GM12874 (cell line): ENCODE measurements at regions not wholly inside any gene's neighbourhood (a gene's known extent, or its start where the extent isn't known, plus 50 kb on each side); places are given as distances from the start of the nearest gene placed in this dataset.

Experiments used
- TF ChIP-seq, protein P1 (sequence below): IDR thresholded peaks from 2 replicates; pipeline ENCODE4 v1.5.1; 2011; ENCODE audit warnings: low read depth, mild to moderate bottlenecking, control low read depth, low read length, moderate library complexity; ENCODE audit not compliant: insufficient read depth

DNA sequence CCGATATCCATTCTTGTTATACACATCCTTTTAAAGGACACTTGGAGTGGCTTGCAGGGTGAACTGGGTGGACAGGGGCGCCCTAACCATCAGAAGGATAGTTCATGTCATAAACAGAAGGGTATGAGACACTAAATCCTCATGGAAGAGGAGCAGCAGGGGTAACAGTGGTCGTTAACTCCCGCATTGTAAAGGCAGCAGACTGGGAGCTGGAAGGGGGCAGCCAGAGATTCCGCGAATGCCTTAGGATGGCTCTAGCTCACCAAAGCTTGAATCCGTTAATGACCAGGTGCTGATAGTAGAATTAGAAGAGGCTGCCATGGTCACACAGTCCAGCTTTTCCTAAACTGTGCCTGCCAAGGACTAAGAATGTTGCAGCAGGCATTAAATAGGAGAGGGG is 85.2 kb upstream of the ANKRD34C start:
- TF ChIP-seq, protein P1, sequence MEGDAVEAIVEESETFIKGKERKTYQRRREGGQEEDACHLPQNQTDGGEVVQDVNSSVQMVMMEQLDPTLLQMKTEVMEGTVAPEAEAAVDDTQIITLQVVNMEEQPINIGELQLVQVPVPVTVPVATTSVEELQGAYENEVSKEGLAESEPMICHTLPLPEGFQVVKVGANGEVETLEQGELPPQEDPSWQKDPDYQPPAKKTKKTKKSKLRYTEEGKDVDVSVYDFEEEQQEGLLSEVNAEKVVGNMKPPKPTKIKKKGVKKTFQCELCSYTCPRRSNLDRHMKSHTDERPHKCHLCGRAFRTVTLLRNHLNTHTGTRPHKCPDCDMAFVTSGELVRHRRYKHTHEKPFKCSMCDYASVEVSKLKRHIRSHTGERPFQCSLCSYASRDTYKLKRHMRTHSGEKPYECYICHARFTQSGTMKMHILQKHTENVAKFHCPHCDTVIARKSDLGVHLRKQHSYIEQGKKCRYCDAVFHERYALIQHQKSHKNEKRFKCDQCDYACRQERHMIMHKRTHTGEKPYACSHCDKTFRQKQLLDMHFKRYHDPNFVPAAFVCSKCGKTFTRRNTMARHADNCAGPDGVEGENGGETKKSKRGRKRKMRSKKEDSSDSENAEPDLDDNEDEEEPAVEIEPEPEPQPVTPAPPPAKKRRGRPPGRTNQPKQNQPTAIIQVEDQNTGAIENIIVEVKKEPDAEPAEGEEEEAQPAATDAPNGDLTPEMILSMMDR = no peak

DNA sequence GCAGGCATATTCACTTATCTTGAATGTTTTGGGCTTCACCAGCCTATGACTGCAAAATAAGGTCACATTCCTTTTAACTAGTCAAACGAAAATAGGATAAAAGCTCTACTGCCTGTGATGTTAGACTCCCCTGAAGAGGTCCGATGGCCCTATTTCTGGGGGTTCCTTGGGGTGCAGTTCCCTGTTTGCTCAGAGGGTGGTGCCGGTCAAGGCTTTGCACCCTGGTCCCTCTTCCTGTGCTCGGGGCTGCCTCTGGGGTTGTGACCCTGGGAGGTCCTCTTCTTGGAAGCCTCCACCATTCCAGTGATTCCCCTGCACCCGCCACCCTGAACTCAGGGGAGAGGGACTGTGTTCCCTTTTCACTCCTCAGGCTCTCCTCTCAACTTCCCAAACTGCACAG is 86.7 kb upstream of the ANKRD34C start:
- TF ChIP-seq, protein P1 = peak; percentile 36

DNA sequence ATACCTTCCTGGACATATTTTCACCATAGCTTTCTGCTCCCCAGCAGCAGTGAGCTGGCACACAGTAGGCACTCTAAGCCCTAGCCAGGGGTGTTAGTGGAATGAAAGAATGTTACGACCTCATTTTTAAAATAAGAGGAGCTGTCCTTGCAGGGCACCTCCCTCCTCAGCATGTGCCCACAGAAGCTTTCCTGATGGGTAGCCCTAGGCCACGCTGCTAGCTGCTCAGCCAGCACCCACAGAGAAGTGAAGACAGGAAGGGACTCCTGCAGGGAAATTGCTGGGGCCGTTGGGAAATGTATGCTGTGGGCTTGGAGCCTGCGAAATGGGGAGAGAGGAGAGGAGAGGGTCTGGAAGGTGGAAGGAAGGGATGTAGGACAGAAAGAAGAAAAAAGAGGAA is 87.3 kb upstream of the ANKRD34C start:
- TF ChIP-seq, protein P1 = no peak

DNA sequence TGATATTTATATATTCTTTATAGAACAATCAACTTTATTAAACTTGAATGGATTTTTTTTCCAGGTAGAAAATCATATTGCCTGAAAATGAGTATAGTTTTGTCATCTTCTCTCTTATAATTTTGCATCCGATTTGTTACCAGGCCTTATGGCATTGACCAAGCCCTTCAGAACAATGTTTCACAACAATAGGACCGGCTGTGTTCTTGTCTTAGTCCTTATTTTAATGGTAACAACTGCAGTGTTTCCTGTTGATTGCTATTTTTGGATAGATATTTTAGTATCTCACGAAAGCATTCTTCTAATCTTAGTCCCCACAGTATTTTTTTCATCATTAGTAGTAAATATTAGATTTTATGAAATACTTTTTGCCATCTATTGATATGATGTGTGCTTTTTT is 88.1 kb upstream of the ANKRD34C start:
- TF ChIP-seq, protein P1 = no peak

DNA sequence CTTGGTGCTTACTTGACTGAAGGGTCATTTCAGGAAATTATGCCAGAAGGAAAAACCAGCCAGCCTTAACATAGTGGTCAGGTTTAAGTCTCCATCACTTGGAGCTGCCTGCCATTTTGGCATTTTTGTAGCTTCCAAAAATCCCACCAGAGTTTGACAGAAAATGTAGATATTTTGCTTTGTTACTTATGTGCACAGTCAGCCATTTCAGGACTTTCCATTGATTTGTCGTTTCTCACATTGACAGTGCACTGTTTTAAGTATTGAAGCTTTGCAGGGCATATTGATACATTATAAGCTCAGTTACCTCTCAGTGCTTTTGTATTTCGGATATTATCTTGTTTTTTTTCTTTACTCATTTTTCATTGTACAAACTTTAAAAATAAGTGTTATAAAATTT is 89.0 kb upstream of the ANKRD34C start:
- TF ChIP-seq, protein P1 = no peak

DNA sequence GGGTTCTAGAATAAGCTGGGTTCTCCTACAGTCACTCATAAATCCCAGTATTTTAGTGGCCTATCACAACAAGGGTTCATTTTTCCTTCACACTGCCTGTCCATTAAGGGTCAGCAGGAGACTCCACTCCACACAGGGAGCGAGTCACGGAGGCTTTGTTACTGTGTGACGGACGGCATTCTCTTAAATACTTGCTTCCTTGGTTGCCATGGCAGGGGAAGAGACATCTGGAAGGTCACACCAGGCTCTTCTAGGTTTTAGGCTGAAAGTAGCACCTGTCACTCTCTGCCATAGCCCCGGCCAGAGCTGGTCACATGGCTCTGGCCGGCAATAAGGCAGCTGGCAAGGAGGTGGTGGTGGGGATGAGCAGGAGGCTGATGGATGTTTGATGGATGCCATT is 89.4 kb upstream of the ANKRD34C start:
- TF ChIP-seq, protein P1 = no peak

DNA sequence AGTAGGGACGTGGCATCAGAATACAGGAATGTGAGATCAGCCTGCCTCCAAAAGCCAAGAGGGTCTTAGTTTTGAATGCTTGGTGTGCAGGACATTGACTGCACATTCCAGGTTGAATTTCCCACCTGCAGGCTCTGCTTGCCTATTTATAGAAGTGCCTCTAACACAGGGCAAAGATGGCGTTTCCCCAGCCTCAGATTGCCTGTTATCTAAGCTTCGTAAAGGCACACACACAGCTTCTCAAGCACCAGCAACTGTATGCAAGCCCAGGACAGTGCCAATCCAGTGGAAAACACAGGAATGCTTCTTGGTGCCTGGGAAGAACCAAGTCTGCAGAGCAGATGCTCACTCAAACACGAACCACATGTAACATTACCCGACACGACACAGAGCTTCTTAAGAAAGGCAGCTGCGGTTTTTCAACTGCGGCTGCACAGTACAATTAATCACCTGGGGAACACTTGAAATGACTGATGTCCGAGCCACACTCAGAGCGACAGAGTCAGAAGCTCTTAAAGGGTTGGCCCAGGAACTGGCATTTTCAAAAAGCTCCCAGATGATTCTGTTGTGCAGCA is 90.0 kb upstream of the ANKRD34C start:
- TF ChIP-seq, protein P1 = no peak
